Hepatocyte (in vitro differentiated cells): ENCODE measurements at regions not wholly inside any gene's neighbourhood (a gene's known extent, or its start where the extent isn't known, plus 50 kb on each side); places are given as distances from the start of the nearest gene placed in this dataset.
A peak's percentile ranks its signal among the peaks of the same experiment; 100 is the strongest.

Source experiments
- DNase-seq: peaks from one replicate; pipeline ENCODE4 v3.0.0-alpha.2; 2016; ENCODE audit warnings: low spot score
- H2AFZ ChIP-seq: fragments of 200-600 bp; sonication (generic); 2 replicates; pipeline ENCODE4 v1.6.0; 2016; ENCODE audit warnings: antibody characterized with exemption, mild to moderate bottlenecking
- H3K27ac ChIP-seq: fragments of 200-600 bp; sonication (generic); 2 replicates; pipeline ENCODE4 v1.5.1; 2016; ENCODE audit warnings: mild to moderate bottlenecking
- H3K27me3 ChIP-seq: fragments of 200-600 bp; sonication (generic); 2 replicates; pipeline ENCODE4 v1.6.1; 2016
- H3K36me3 ChIP-seq: fragments of 200-600 bp; sonication (generic); replicated peaks from 2 replicates; pipeline ENCODE4 v1.5.1; 2016; ENCODE audit warnings: low read depth; ENCODE audit not compliant: insufficient read depth
- H3K4me1 ChIP-seq: fragments of 200-600 bp; sonication (generic); 2 replicates; pipeline ENCODE4 v1.5.1; 2016; ENCODE audit warnings: mild to moderate bottlenecking, moderate library complexity; ENCODE audit not compliant: insufficient read depth
- H3K4me2 ChIP-seq: fragments of 200-600 bp; sonication (generic); 2 replicates; pipeline ENCODE4 v1.6.0; 2016
- H3K4me3 ChIP-seq: fragments of 200-600 bp; sonication (generic); 2 replicates; pipeline ENCODE4 v1.5.1; 2016; ENCODE audit warnings: mild to moderate bottlenecking
- H3K79me2 ChIP-seq: fragments of 200-600 bp; sonication (generic); 2 replicates; pipeline ENCODE4 v1.6.0; 2017; ENCODE audit warnings: mild to moderate bottlenecking
- H3K9me2 ChIP-seq: fragments of 200-600 bp; sonication (generic); replicated peaks from 2 replicates; pipeline ENCODE4 v1.6.0; 2017; ENCODE audit warnings: mild to moderate bottlenecking; ENCODE audit not compliant: insufficient read depth
- H3K9me3 ChIP-seq: fragments of 200-600 bp; sonication (generic); 2 replicates; pipeline ENCODE4 v1.5.1; 2016; ENCODE audit warnings: low read depth, mild to moderate bottlenecking
- H4K20me1 ChIP-seq: fragments of 200-600 bp; sonication (generic); 2 replicates; pipeline ENCODE4 v1.6.0; 2016; ENCODE audit warnings: mild to moderate bottlenecking; ENCODE audit not compliant: insufficient read depth, poor library complexity, severe bottlenecking
- CTCF ChIP-seq: fragments of 200-600 bp; sonication (generic); IDR thresholded peaks from 2 replicates; pipeline ENCODE4 v1.5.1; 2016; ENCODE audit warnings: antibody characterized with exemption, mild to moderate bottlenecking; ENCODE audit not compliant: poor library complexity
- EZH2 ChIP-seq: fragments of 200-600 bp; sonication (generic); IDR thresholded peaks from 2 replicates; pipeline ENCODE4 v1.6.1; 2016; ENCODE audit warnings: antibody characterized with exemption, mild to moderate bottlenecking, borderline replicate concordance
- EZH2phosphoT487 ChIP-seq: fragments of 200-600 bp; sonication (generic); IDR thresholded peaks from one replicate; pipeline ENCODE4 v1.6.1; 2018; ENCODE audit warnings: antibody characterized with exemption, mild to moderate bottlenecking, low read depth, moderate library complexity; ENCODE audit not compliant: unreplicated experiment, severe bottlenecking
- WGBS: methylation state at CpG from one replicate; pipeline ENCODE4 v1.1.6; 2016; ENCODE audit warnings: low lambda C conversion rate; ENCODE audit errors: missing lambda C conversion rate; 5-methylcytosine and 5-hydroxymethylcytosine counted together

GRCh38 chr13:31587698-31588266 is 151.5 kb upstream of the RXFP2 start:
- 31% methylated on average over 3 of the region's 3 CpGs for WGBS
- H3K9me2 ChIP-seq: no peaks in the 10 kb centered on the region
- H3K9me3 ChIP-seq: no peaks in the 10 kb centered on the region
- H3K79me2 ChIP-seq: no peaks in the 10 kb centered on the region
- peak; percentile 10 for DNase-seq
- H3K27me3 ChIP-seq: no peaks in the 10 kb centered on the region
- no peaks in the 10 kb centered on the region for H3K36me3 ChIP-seq
- H4K20me1 ChIP-seq: no peaks in the 10 kb centered on the region
- H3K27ac ChIP-seq: peak overlapping the region; percentile 88
- peak overlapping the region; percentile 50 for H3K4me2 ChIP-seq
- peaks cover 23% of the 10 kb centered on the region for H3K4me1 ChIP-seq
- TF ChIP-seq EZH2phosphoT487 (no peak), EZH2 (no peak), CTCF (no peak)
- no peak overlapping the region for H3K4me3 ChIP-seq
- H2AFZ ChIP-seq: no peak overlapping the region

DNA sequence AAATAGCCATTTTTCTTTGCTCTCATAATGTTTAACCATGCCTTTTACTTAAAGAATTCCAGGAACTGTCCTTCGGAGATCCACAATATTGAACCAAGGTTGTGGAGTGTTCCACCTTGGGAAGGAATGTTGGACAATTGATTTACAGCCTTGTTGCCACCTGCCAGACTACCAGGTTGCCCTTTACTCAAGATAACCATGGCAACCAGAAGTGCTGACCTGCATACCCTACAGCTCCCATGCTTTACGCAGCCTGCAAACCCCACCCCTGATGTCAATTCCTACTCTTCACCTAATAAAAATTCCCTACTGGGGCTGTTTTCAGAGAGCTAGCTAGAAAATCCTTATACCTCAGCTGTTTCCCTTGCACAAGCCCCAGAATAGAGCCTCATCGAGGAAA is 151.0 kb upstream of the RXFP2 start:
- DNase-seq: peak; percentile 78
- H3K27ac ChIP-seq: peak overlapping the region; percentile 89

DNA sequence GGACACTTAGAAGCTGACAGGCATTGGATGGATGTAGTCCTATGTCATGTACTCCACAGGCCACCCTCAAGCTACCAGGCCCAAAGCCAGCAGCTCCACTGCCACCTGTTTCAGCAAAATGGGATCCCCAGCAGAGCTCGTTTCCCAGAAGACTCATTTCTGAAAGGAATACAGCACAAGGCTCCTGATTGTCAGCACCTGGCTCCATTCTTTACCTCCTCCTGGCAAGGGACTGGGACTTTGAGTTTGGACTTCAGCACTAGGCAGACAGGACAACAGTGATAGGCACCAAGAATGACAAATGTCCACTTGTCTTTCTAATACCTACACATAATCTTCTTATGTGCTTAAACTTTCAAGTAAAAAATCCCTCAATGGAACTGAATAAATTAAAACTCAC is 150.4 kb upstream of the RXFP2 start:
- Histone ChIP-seq H3K27ac (peak overlapping the region; percentile 89), H3K36me3 (no peaks in the 10 kb centered on the region), H4K20me1 (no peaks in the 10 kb centered on the region), H2AFZ (no peak overlapping the region), H3K9me3 (no peaks in the 10 kb centered on the region), H3K9me2 (no peaks in the 10 kb centered on the region), H3K4me2 (peak overlapping the region; percentile 41), H3K4me3 (no peak overlapping the region), H3K4me1 (peaks cover 23% of the 10 kb centered on the region), H3K27me3 (no peaks in the 10 kb centered on the region), H3K79me2 (no peaks in the 10 kb centered on the region)
- peak; percentile 40 for DNase-seq
- WGBS: 52% methylated on average over 1 of the region's 1 CpG
- TF ChIP-seq EZH2phosphoT487: no peak
- TF ChIP-seq CTCF: no peak
- TF ChIP-seq EZH2: no peak

More for the DNA sequence above, 151.0 kb upstream of the RXFP2 start:
- Histone ChIP-seq H3K36me3 (no peaks in the 10 kb centered on the region), H3K27me3 (no peaks in the 10 kb centered on the region), H3K4me2 (peak overlapping the region; percentile 50), H3K4me1 (peaks cover 23% of the 10 kb centered on the region), H3K79me2 (no peaks in the 10 kb centered on the region), H3K9me2 (no peaks in the 10 kb centered on the region), H3K4me3 (no peak overlapping the region), H4K20me1 (no peaks in the 10 kb centered on the region), H3K9me3 (no peaks in the 10 kb centered on the region), H2AFZ (no peak overlapping the region)
- WGBS: 37% methylated on average over 3 of the region's 3 CpGs
- TF ChIP-seq EZH2 (no peak), CTCF (no peak), EZH2phosphoT487 (no peak)
